ENCODE measurements at regions not wholly inside any gene's neighbourhood (a gene's known extent, or its start where the extent isn't known, plus 50 kb on each side); places are given as distances from the start of the nearest gene placed in this dataset.

DNA sequence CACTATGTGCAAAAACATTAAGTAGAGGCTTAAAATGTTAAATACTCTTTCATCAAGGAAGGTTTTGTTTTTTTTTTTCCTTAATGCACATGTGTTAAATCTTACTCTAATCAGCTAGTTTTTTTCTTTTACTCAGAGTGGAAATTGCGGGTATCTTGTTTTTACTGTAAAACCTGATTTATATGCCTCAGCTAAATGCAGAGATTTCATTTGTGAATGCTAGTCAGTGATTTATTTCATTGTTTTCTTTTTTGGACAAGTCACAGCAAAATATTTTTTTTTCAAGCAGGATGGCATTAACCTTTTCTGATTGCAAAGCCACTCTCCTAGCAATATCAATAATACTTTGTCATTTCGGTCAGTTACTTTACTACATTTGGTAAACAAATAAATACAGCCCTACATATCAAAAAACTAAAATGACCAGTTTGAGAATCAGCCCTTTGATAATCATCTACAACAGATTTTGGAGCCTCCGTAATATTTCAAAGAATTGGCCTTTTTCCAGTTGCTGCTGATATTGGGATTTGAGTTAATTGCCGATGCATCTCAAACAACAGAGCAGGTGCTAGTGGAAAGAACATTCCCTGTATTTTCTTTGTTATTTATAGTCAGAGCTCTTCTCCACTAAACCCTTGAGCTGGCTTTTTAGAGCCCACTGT, 579.2 kb upstream of the ZNF608 start:
- Histone ChIP-seq H3K36me3 (ENCODE audit: control insufficient read depth, insufficient read depth, low read length) (no peaks in the 10 kb centered on the region), H3K27me3 (ENCODE audit: control insufficient read depth, insufficient read depth, low read length, poor library complexity, severe bottlenecking) (no peaks in the 10 kb centered on the region), H3K9ac (ENCODE audit: extremely low read depth, low read length, poor library complexity, severe bottlenecking) (no peak overlapping the region), H3K4me1 (ENCODE audit: control insufficient read depth, insufficient read depth, low read length) (no peaks in the 10 kb centered on the region), H3K4me3 (ENCODE audit: low read length) (no peak overlapping the region), H3K9me3 (ENCODE audit: control insufficient read depth, low read length) (no peaks in the 10 kb centered on the region), H3K27ac (ENCODE audit: low read depth, low read length) (no peak overlapping the region)
- DNase-seq, result no peak
- no peak overlapping the region for H3K4me3 Mint-ChIP-seq
- peaks cover 16% of the 10 kb centered on the region for H3K4me1 Mint-ChIP-seq
- no peaks in the 10 kb centered on the region for H3K27me3 Mint-ChIP-seq (ENCODE audit: insufficient read depth)
- TF ChIP-seq, protein P1, sequence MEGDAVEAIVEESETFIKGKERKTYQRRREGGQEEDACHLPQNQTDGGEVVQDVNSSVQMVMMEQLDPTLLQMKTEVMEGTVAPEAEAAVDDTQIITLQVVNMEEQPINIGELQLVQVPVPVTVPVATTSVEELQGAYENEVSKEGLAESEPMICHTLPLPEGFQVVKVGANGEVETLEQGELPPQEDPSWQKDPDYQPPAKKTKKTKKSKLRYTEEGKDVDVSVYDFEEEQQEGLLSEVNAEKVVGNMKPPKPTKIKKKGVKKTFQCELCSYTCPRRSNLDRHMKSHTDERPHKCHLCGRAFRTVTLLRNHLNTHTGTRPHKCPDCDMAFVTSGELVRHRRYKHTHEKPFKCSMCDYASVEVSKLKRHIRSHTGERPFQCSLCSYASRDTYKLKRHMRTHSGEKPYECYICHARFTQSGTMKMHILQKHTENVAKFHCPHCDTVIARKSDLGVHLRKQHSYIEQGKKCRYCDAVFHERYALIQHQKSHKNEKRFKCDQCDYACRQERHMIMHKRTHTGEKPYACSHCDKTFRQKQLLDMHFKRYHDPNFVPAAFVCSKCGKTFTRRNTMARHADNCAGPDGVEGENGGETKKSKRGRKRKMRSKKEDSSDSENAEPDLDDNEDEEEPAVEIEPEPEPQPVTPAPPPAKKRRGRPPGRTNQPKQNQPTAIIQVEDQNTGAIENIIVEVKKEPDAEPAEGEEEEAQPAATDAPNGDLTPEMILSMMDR (conservative IDR thresholded peaks at IDR 0.05), result no peak
- 90 to 100% methylated on average over 3 to 4 of the region's 4 CpGs for WGBS, 2 experiments (ENCODE audit: insufficient coverage in 1 of 2, insufficient read length in 1 of 2)
- no peaks in the 10 kb centered on the region for H3K36me3 Mint-ChIP-seq (ENCODE audit: low read depth)
- no peak overlapping the region for H3K27ac Mint-ChIP-seq
- no peaks in the 10 kb centered on the region for H3K9me3 Mint-ChIP-seq

DNA sequence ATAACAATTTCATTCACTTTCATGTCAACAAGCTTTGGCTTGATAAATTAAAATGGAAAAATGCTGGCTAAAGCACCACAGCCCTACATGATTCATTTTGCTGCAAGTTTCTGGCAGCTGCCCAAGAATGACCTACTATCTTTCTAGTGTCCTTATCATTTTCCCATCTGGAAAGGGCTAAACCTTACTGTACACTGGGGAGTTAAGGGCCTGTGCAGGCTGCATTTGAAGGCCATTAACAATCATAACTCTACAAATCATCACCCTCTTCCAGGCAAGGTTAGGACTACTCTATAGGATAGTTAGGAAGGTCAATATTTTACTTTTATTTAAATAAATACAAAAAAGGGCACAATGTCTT, 579.7 kb upstream of the ZNF608 start:
- Histone ChIP-seq H3K4me1 (ENCODE audit: control insufficient read depth, insufficient read depth, low read length) (no peaks in the 10 kb centered on the region), H3K27ac (ENCODE audit: low read depth, low read length) (no peak overlapping the region), H3K9ac (ENCODE audit: extremely low read depth, low read length, poor library complexity, severe bottlenecking) (no peak overlapping the region), H3K36me3 (ENCODE audit: control insufficient read depth, insufficient read depth, low read length) (no peaks in the 10 kb centered on the region), H3K4me3 (ENCODE audit: low read length) (no peak overlapping the region), H3K9me3 (ENCODE audit: control insufficient read depth, low read length) (no peaks in the 10 kb centered on the region), H3K27me3 (ENCODE audit: control insufficient read depth, insufficient read depth, low read length, poor library complexity, severe bottlenecking) (no peaks in the 10 kb centered on the region)
- no peak for DNase-seq
- no peak overlapping the region for H3K27ac Mint-ChIP-seq
- TF ChIP-seq, protein P1 (conservative IDR thresholded peaks at IDR 0.05), result no peak
- H3K36me3 Mint-ChIP-seq (ENCODE audit: low read depth), result no peaks in the 10 kb centered on the region
- H3K27me3 Mint-ChIP-seq (ENCODE audit: insufficient read depth), result no peaks in the 10 kb centered on the region
- no peak overlapping the region for H3K4me3 Mint-ChIP-seq
- H3K4me1 Mint-ChIP-seq, result peaks cover 15% of the 10 kb centered on the region
- no peaks in the 10 kb centered on the region for H3K9me3 Mint-ChIP-seq

DNA sequence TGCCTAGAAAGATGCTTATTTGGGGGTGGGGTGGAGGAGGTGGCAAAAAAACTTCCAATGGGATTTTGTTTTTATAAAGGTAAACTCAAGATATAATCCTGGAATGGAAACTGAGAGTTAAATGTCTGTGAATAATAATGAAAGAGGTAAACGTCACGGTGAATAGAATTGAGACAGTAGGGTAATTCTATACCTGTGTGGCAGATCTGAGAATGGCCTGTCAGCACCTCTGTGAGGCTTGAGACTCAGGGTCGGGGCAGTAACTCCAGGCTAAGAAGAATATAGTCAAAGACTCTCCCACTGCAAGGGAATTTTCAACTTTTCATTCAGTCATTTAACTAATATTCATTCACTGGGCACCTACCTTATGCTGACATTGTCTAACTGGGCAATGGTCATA, 581.2 kb upstream of the ZNF608 start:
- Mint-ChIP-seq H3K4me3 (no peak overlapping the region), H3K27ac (no peak overlapping the region), H3K27me3 (ENCODE audit: insufficient read depth) (no peaks in the 10 kb centered on the region), H3K36me3 (ENCODE audit: low read depth) (no peaks in the 10 kb centered on the region), H3K4me1 (peaks cover 15% of the 10 kb centered on the region), H3K9me3 (no peaks in the 10 kb centered on the region)
- Histone ChIP-seq H3K27ac (ENCODE audit: low read depth, low read length) (no peak overlapping the region), H3K4me3 (ENCODE audit: low read length) (no peak overlapping the region), H3K9me3 (ENCODE audit: control insufficient read depth, low read length) (no peaks in the 10 kb centered on the region), H3K4me1 (ENCODE audit: control insufficient read depth, insufficient read depth, low read length) (no peaks in the 10 kb centered on the region), H3K9ac (ENCODE audit: extremely low read depth, low read length, poor library complexity, severe bottlenecking) (no peak overlapping the region), H3K36me3 (ENCODE audit: control insufficient read depth, insufficient read depth, low read length) (no peaks in the 10 kb centered on the region), H3K27me3 (ENCODE audit: control insufficient read depth, insufficient read depth, low read length, poor library complexity, severe bottlenecking) (no peaks in the 10 kb centered on the region)
- TF ChIP-seq, protein P1 (conservative IDR thresholded peaks at IDR 0.05), result no peak
- DNase-seq, result no peak
- 73 to 84% methylated on average over 2 to 3 of the region's 3 CpGs for WGBS, 2 experiments (ENCODE audit: insufficient coverage in 1 of 2, insufficient read length in 1 of 2)
